Mucosa of descending colon (tissue), 3 donors: ENCODE measurements at regions not wholly inside any gene's neighbourhood (a gene's known extent, or its start where the extent isn't known, plus 50 kb on each side); places are given as distances from the start of the nearest gene placed in this dataset.

Experiments used
- ATAC-seq: fragments of 200-7000 bp; cut with Tn5 transposase; one replicate; pipeline ENCODE4 v1.9.1; 2020; ENCODE audit warnings: mild to moderate bottlenecking, moderate library complexity
- DNase-seq, 3 donors: peaks; one replicate each; pipeline ENCODE4 v3.0.0-alpha.2; 2020
- H3K36me3 ChIP-seq: fragments of 200-600 bp; one replicate; pipeline ENCODE4 v1.8.0; 2021; ENCODE audit warnings: low read depth, mild to moderate bottlenecking
- H3K4me1 ChIP-seq: fragments of 200-600 bp; one replicate; pipeline ENCODE4 v1.8.0; 2021; ENCODE audit warnings: low read depth, mild to moderate bottlenecking
- H3K4me3 ChIP-seq: fragments of 200-600 bp; one replicate; pipeline ENCODE4 v1.8.0; 2021; ENCODE audit warnings: mild to moderate bottlenecking
- H3K9me3 ChIP-seq: fragments of 200-600 bp; one replicate; pipeline ENCODE4 v1.8.0; 2021; ENCODE audit warnings: mild to moderate bottlenecking
- CTCF ChIP-seq: fragments of 200-600 bp; IDR thresholded peaks from one replicate; pipeline ENCODE4 v1.8.0; 2022; ENCODE audit warnings: antibody characterized with exemption, mild to moderate bottlenecking
- intact Hi-C, 2 donors: fragments of 100-400 bp; cut with DNase I in 1 of 2; cut with micrococcal nuclease in 1 of 2; formaldehyde crosslinking; loops; one replicate each; pipeline versions ENCODE4 v1.11.0 to v1.11.1; 2022; cut with DNase I, micrococcal nuclease
- donor health status: DM: no; HTN: no; CAD: no; lungs with moderate emphysema.
- donor health status: DM: no; HTN: no; CAD: no.
- donor health status: DM: no; HTN: yes; CAD: no.

- DNase-seq (no peak), ATAC-seq (no peak)
- intact Hi-C loops = no loop called here
- Histone ChIP-seq H3K4me3 (no peak overlapping the region), H3K36me3 (no peaks in the 10 kb centered on the region), H3K4me1 (no peaks in the 10 kb centered on the region), H3K9me3 (no peaks in the 10 kb centered on the region)
- TF ChIP-seq CTCF = no peak
These were observed 365.9 kb upstream of the IGFBP3 start for GRCh38 chr7:46286957-46287356.

GRCh38 chr7:46286356-46286755 is 365.3 kb upstream of the IGFBP3 start:
- H3K36me3 ChIP-seq = no peaks in the 10 kb centered on the region
- DNase-seq (no peak), ATAC-seq (no peak)
- no peak for TF ChIP-seq CTCF
- no peak overlapping the region for H3K4me3 ChIP-seq
- H3K9me3 ChIP-seq = no peaks in the 10 kb centered on the region
- H3K4me1 ChIP-seq = no peaks in the 10 kb centered on the region
- intact Hi-C loops = no loop called here

- no peak for TF ChIP-seq CTCF
- no peak for DNase-seq
- Histone ChIP-seq H3K4me3 (no peak overlapping the region), H3K9me3 (no peaks in the 10 kb centered on the region), H3K4me1 (no peaks in the 10 kb centered on the region), H3K36me3 (no peaks in the 10 kb centered on the region)
- ATAC-seq = no peak
- intact Hi-C loops = no loop called here
These were observed 364.8 kb upstream of the IGFBP3 start for GRCh38 chr7:46285878-46286277.

- Histone ChIP-seq H3K9me3 (no peaks in the 10 kb centered on the region), H3K36me3 (no peaks in the 10 kb centered on the region), H3K4me1 (no peaks in the 10 kb centered on the region), H3K4me3 (no peak overlapping the region)
- TF ChIP-seq CTCF = no peak
- intact Hi-C loops = no loop called here
- ATAC-seq (no peak), DNase-seq (no peak)
These were observed 362.8 kb upstream of the IGFBP3 start for GRCh38 chr7:46283852-46284251.

GRCh38 chr7:46282155-46282554 is 361.1 kb upstream of the IGFBP3 start:
- H3K36me3 ChIP-seq = no peaks in the 10 kb centered on the region

More at GRCh38 chr7:46282155-46282554, 361.1 kb upstream of the IGFBP3 start:
- no peaks in the 10 kb centered on the region for H3K4me1 ChIP-seq
- no peak overlapping the region for H3K4me3 ChIP-seq
- no peak for TF ChIP-seq CTCF
- ATAC-seq = no peak
- intact Hi-C loops = no loop called here
- H3K9me3 ChIP-seq = no peaks in the 10 kb centered on the region
- DNase-seq = no peak
